K562 (cell line): ENCODE measurements at regions not wholly inside any gene's neighbourhood (a gene's known extent, or its start where the extent isn't known, plus 50 kb on each side); places are given as distances from the start of the nearest gene placed in this dataset.

ENCODE experiments used
- ATAC-seq: fragments of 200-7000 bp; cut with Tn5 transposase; 3 replicates; pipeline ENCODE4 v1.9.1; 2020; ENCODE audit warnings: moderate library complexity
- BruUV-seq: library from RNA; stranded (reverse); fragments of 400-500 nt; replicated peaks from 2 replicates; lab custom pipeline; 2021; lab: Mats Ljungman, UMichigan
- CTCF ChIA-PET: fragments of 300-600 bp; formaldehyde crosslinking; extraction: SDS; loops from one replicate; lab custom pipeline; 2021; ENCODE audit warnings: low intra/inter-chr PET ratio; lab: Yijun Ruan, JAX
- POLR2A ChIA-PET: fragments of 300-600, 350-650 bp; sonication (Branson Sonifier 250); formaldehyde crosslinking; extraction: SDS; loops from one replicate; lab custom pipeline; 2021; ENCODE audit warnings: antibody characterized with exemption, inconsistent platforms; lab: Yijun Ruan, JAX
- DNase-seq, 4 experiments: peaks; one replicate each; pipeline versions ENCODE4 v3.0.0 to v3.0.0-alpha.2; 2011 to 2018; ENCODE audit warnings: low spot score in 3 of 4, mixed read lengths in 3 of 4; ENCODE audit errors: extremely low read depth in 1 of 4
- FAIRE-seq: peaks from 2 replicates; lab custom pipeline; 2011; peaks lifted over from hg19 to GRCh38; lab: Jason Lieb, UNC
- H2AFZ ChIP-seq: 2 replicates; pipeline ENCODE4 v1.6.0; 2011; ENCODE audit warnings: low read depth, low read length, control low read depth, inconsistent platforms
- H3K27ac ChIP-seq: fragments of 200-600 bp; 3 replicates; pipeline ENCODE4 v1.8.0; 2011; ENCODE audit warnings: low read depth, mild to moderate bottlenecking, control low read depth, inconsistent platforms, low read length, moderate library complexity, mixed read lengths; ENCODE audit errors: extremely low read depth
- H3K27me3 ChIP-seq, 2 experiments: fragments of 300-600 bp in 1 of 2; 2 replicates in 1 of 2; 3 replicates in 1 of 2; pipeline versions ENCODE4 v1.6.0 to v1.8.0; 2011; ENCODE audit warnings: inconsistent platforms in 2 of 2, low read length in 2 of 2, mild to moderate bottlenecking in 1 of 2, mixed read lengths in 1 of 2, moderate library complexity in 1 of 2; ENCODE audit not compliant: control insufficient read depth in 2 of 2, insufficient read depth in 2 of 2
- H3K36me3 ChIP-seq: fragments of 300-600 bp; 3 replicates; pipeline ENCODE4 v1.8.0; 2011; ENCODE audit warnings: mild to moderate bottlenecking, low read length, inconsistent platforms; ENCODE audit not compliant: control insufficient read depth, insufficient read depth
- H3K4me1 ChIP-seq, 2 experiments: fragments of 200-600 bp in 1 of 2; replicated peaks in 1 of 2; 2 replicates in 1 of 2; 3 replicates in 1 of 2; pipeline versions ENCODE4 v1.5.1 to v1.8.0; 2011; ENCODE audit warnings: inconsistent platforms in 2 of 2, low read length in 2 of 2, mild to moderate bottlenecking in 1 of 2, mixed read lengths in 1 of 2, moderate library complexity in 1 of 2; ENCODE audit not compliant: control insufficient read depth in 2 of 2, insufficient read depth in 2 of 2
- H3K4me2 ChIP-seq: 2 replicates; pipeline ENCODE4 v1.6.1; 2011; ENCODE audit warnings: low read length, control low read depth, inconsistent platforms, mixed read lengths; ENCODE audit not compliant: insufficient read depth
- H3K4me3 ChIP-seq: fragments of 200-600 bp; sonication (generic), shearing (Covaris generic); 2 replicates; pipeline ENCODE4 v1.5.1; 2016; ENCODE audit warnings: control low read depth, inconsistent platforms
- H3K79me2 ChIP-seq: fragments of 200-600 bp; 3 replicates; pipeline ENCODE4 v1.8.0; 2011; ENCODE audit warnings: low read length, inconsistent platforms; ENCODE audit not compliant: control insufficient read depth, insufficient read depth
- H3K9ac ChIP-seq, 2 experiments: 2 replicates each; pipeline versions ENCODE4 v1.6.0 to v1.6.1; 2011; ENCODE audit warnings: low read depth in 2 of 2, low read length in 2 of 2, control low read depth in 1 of 2, inconsistent platforms in 1 of 2, mild to moderate bottlenecking in 1 of 2, mixed read lengths in 1 of 2; ENCODE audit not compliant: insufficient read depth in 1 of 2
- H3K9me1 ChIP-seq: one replicate; pipeline ENCODE4 v1.6.0; 2011; ENCODE audit warnings: inconsistent platforms, mild to moderate bottlenecking, low read length, moderate library complexity; ENCODE audit not compliant: control insufficient read depth, insufficient read depth
- H3K9me3 ChIP-seq: replicated peaks from 2 replicates; pipeline ENCODE4 v1.5.1; 2011; ENCODE audit warnings: low read depth, low read length, inconsistent platforms; ENCODE audit not compliant: control insufficient read depth, insufficient read depth
- H4K20me1 ChIP-seq: replicated peaks from 2 replicates; pipeline ENCODE4 v1.6.1; 2011; ENCODE audit warnings: low read length, inconsistent platforms, mixed read lengths; ENCODE audit not compliant: control insufficient read depth, insufficient read depth
- ADNP ChIP-seq: fragments of 200-800 bp; sonication (Bioruptor generic); IDR thresholded peaks from 2 replicates; pipeline ENCODE4 v1.6.1; 2016; ENCODE audit warnings: missing genetic modification characterization, missing compliant biosample characterization
- FOS ChIP-seq: IDR thresholded peaks from 3 replicates; pipeline ENCODE4 v1.6.1; 2011; ENCODE audit not compliant: insufficient read length; ENCODE audit errors: extremely low read depth
- HNRNPUL1 ChIP-seq: fragments of 200-400 bp; formaldehyde crosslinking; IDR thresholded peaks from 2 replicates; pipeline ENCODE4 v1.6.1; 2017; ENCODE audit warnings: low read length
- HOXB6 ChIP-seq: fragments of 250-450 bp; sonication (Bioruptor Pico); IDR thresholded peaks from 2 replicates; pipeline ENCODE4 v1.5.1; 2022; ENCODE audit warnings: mild to moderate bottlenecking, borderline replicate concordance
- KLF1 ChIP-seq: fragments of 450-650 bp; IDR thresholded peaks from 2 replicates; pipeline ENCODE4 v1.6.1; 2016; ENCODE audit warnings: missing genetic modification characterization, missing compliant biosample characterization
- LCOR ChIP-seq: sonication (generic); formaldehyde crosslinking; IDR thresholded peaks from 2 replicates; pipeline ENCODE4 v1.8.0; 2022; ENCODE audit warnings: mild to moderate bottlenecking, missing genetic modification reagents
- MECOM ChIP-seq: fragments of 250-450 bp; sonication (Bioruptor Pico); IDR thresholded peaks from 2 replicates; pipeline ENCODE4 v1.8.0; 2022; ENCODE audit warnings: inconsistent platforms
- MIER1 ChIP-seq: fragments of 450-650 bp; IDR thresholded peaks from 2 replicates; pipeline ENCODE4 v1.6.1; 2016; ENCODE audit warnings: antibody characterized with exemption, mild to moderate bottlenecking, low read depth
- POU5F1 ChIP-seq: fragments of 150-350 bp; IDR thresholded peaks from 2 replicates; pipeline ENCODE4 v1.6.1; 2014; ENCODE audit warnings: borderline replicate concordance, low read length, low read depth, mild to moderate bottlenecking; ENCODE audit not compliant: partially characterized antibody
- RBBP5 ChIP-seq: fragments of 200-600 bp; sonication (generic); IDR thresholded peaks from 2 replicates; pipeline ENCODE4 v1.6.1; 2012; ENCODE audit warnings: borderline replicate concordance, mild to moderate bottlenecking, low read length, control low read depth, inconsistent platforms; ENCODE audit not compliant: insufficient read depth, poor library complexity, severe bottlenecking
- STAT5B ChIP-seq: fragments of 250-450 bp; sonication (Bioruptor Pico); IDR thresholded peaks from 2 replicates; pipeline ENCODE4 v1.8.0; 2021; ENCODE audit warnings: mild to moderate bottlenecking, inconsistent platforms
- ZNF143 ChIP-seq: sonication (generic); formaldehyde crosslinking; IDR thresholded peaks from 2 replicates; pipeline ENCODE4 v1.9.0; 2022; ENCODE audit warnings: mild to moderate bottlenecking, missing genetic modification reagents
- ZNF197 ChIP-seq: fragments of 200-800 bp; sonication (Bioruptor generic); IDR thresholded peaks from 2 replicates; pipeline ENCODE4 v1.6.1; 2016; ENCODE audit warnings: low read depth, missing genetic modification characterization, missing compliant biosample characterization
- ZNF324 ChIP-seq: fragments of 250-450 bp; sonication (Bioruptor Pico); IDR thresholded peaks from 2 replicates; pipeline ENCODE4 v1.4.0; 2020; ENCODE audit warnings: mild to moderate bottlenecking
- ZNF655 ChIP-seq: fragments of 250-450 bp; sonication (Bioruptor Pico); IDR thresholded peaks from 2 replicates; pipeline ENCODE4 v1.5.0; 2021
- WGBS: fragments of 100-300 bp; shearing (Covaris generic); methylation state at CpG from one replicate; pipeline ENCODE4 v1.1.6; 2016; ENCODE audit warnings: low coverage, mixed read lengths; ENCODE audit not compliant: insufficient coverage; ENCODE audit errors: missing lambda C conversion rate; 5-methylcytosine and 5-hydroxymethylcytosine counted together
- in situ Hi-C: fragments of 300-500 bp; cut with MboI; formaldehyde crosslinking; loops from 4 replicates; pipeline ENCODE4 v1.15.0; 2018; ENCODE audit warnings: inconsistent platforms, mixed read lengths
- intact Hi-C: fragments of 100-400 bp; cut with micrococcal nuclease; formaldehyde crosslinking; loops from 2 replicates; pipeline ENCODE4 v1.14.2; 2022

- Histone ChIP-seq H3K4me2 (no peak overlapping the region), H3K4me1 (no peaks in the 10 kb centered on the region), H3K27ac (no peak overlapping the region), H3K9ac (no peak overlapping the region), H4K20me1 (no peaks in the 10 kb centered on the region), H3K9me3 (no peaks in the 10 kb centered on the region), H3K27me3 (no peaks in the 10 kb centered on the region), H3K9me1 (no peaks in the 10 kb centered on the region), H3K79me2 (no peaks in the 10 kb centered on the region), H3K4me3 (no peak overlapping the region), H3K36me3 (no peaks in the 10 kb centered on the region), H2AFZ (no peak overlapping the region)
- FAIRE-seq (no peak), ATAC-seq (no peak), DNase-seq (no peak)
- in situ Hi-C loops = no loop called here
- ChIA-PET POLR2A (no interaction called here), CTCF (no interaction called here)
- intact Hi-C loops = no loop called here
- no TSS peak for BruUV-seq
- no peak for TF ChIP-seq ZNF197
- no peak for TF ChIP-seq STAT5B (CRISPR knock-in tag)
- TF ChIP-seq ADNP (tag) = no peak
- no peak for TF ChIP-seq FOS
- TF ChIP-seq MECOM (CRISPR knock-in tag) = no peak
- TF ChIP-seq KLF1 (tag) = no peak
- TF ChIP-seq POU5F1 = no peak
- TF ChIP-seq ZNF143 = no peak
- TF ChIP-seq HNRNPUL1 = no peak
- no peak for TF ChIP-seq LCOR (CRISPR knock-in tag)
- TF ChIP-seq HOXB6 (CRISPR knock-in tag) = no peak
- TF ChIP-seq RBBP5 = no peak
- no peak for TF ChIP-seq ZNF324 (CRISPR knock-in tag)
- TF ChIP-seq MIER1 = no peak
- TF ChIP-seq ZNF655 (CRISPR knock-in tag) = no peak
- WGBS = 0% methylated on average over 3 of the region's 3 CpGs
Measured at GRCh38 chr13:65188721-65189120, 2041.4 kb downstream of the PCDH9 start.
